ENCODE measurements at regions not wholly inside any gene's neighbourhood (a gene's known extent, or its start where the extent isn't known, plus 50 kb on each side); places are given as distances from the start of the nearest gene placed in this dataset.

DNA sequence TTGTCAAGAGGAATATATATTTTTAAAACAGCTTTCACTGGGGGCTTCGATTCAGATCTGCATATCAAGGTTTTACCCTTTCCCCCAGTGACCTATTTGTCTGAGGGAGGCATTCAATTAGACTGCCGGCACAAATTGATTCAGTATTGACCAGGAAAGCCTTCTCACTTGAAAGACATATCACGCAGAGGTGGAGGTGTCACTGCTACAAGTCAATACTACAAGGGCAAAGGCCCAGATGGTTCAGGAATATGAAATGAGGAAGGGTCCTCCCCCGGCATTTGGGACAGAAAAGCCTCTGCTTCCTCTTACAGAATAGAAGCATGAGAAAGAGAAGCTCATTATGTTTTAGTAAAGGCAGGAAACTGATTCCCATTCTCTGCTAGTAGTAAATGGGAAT lies 383.6 kb downstream of the HNRNPD start:
- no peaks in the 10 kb centered on the region for H3K36me3 ChIP-seq (ENCODE audit: control insufficient read depth in 2 of 4, insufficient read depth in 4 of 4, low read length in 3 of 4)
- no peak overlapping the region for H3K18ac ChIP-seq (ENCODE audit: extremely low read depth, low read length)
- no peak overlapping the region for H3K4me2 ChIP-seq (ENCODE audit: insufficient read depth in 1 of 2, low read depth in 2 of 2, low read length in 2 of 2)
- CTCF ChIA-PET (ENCODE audit: partially characterized antibody), result no interaction called here
- H4K20me1 ChIP-seq (replicated peaks in 1 of 2; ENCODE audit: control insufficient read depth in 1 of 2, insufficient read depth in 2 of 2, low read length in 2 of 2), result no peaks in the 10 kb centered on the region
- no peak overlapping the region; the same call in 1 of the 2 replicates for H2AFZ ChIP-seq (ENCODE audit: low read length)
- H3K23ac ChIP-seq (ENCODE audit: insufficient read length), result no peak overlapping the region
- no peak overlapping the region for H4K8ac ChIP-seq (ENCODE audit: extremely low read depth, insufficient read depth, low read length)
- no peak overlapping the region for H4K5ac ChIP-seq (ENCODE audit: insufficient read length, low read depth, low read length)
- H2BK20ac ChIP-seq (ENCODE audit: low read length), result no peak overlapping the region
- TF ChIP-seq BCL11A (IDR thresholded peaks at IDR 0.05; ENCODE audit: low read depth in 2 of 2, low read length in 2 of 2), result no peak
- H3K4me1 ChIP-seq (replicated peaks in 1 of 4; ENCODE audit: control insufficient read depth in 3 of 4, insufficient read depth in 4 of 4, low read length in 3 of 4), result peaks cover 0 to 7% (median 4%) of the 10 kb centered on the region in 4 experiments; a peak in 2 of 7 replicates
- H3K27ac ChIP-seq (ENCODE audit: low read depth, low read length), result no peak overlapping the region
- POLR2A ChIA-PET (ENCODE audit: partially characterized antibody), result no interaction called here
- no peak overlapping the region for H3K4ac ChIP-seq (replicated peaks; ENCODE audit: insufficient read length, low read depth, low read length)
- H2AK5ac ChIP-seq (ENCODE audit: low read depth, low read length), result no peak overlapping the region
- H3K4me3 ChIP-seq (ENCODE audit: extremely low read depth in 1 of 4, insufficient read depth in 2 of 4, low read depth in 3 of 4, low read length in 4 of 4), result no peak overlapping the region
- no peak overlapping the region for H2BK120ac ChIP-seq (replicated peaks; ENCODE audit: low read depth, low read length)
- DNase-seq (ENCODE audit: low read depth in 1 of 2, low spot score in 2 of 2) (no peak), FAIRE-seq (no peak)
- no peak overlapping the region for H2BK5ac ChIP-seq (ENCODE audit: low read depth, low read length)
- H3K14ac ChIP-seq (ENCODE audit: insufficient read length), result no peak overlapping the region
- H3K79me2 ChIP-seq (ENCODE audit: control insufficient read depth in 1 of 2, insufficient read depth in 2 of 2, low read length in 2 of 2), result no peaks in the 10 kb centered on the region
- H3K56ac ChIP-seq (replicated peaks; ENCODE audit: insufficient read length, low read depth, low read length), result no peak overlapping the region
- no peaks in the 10 kb centered on the region for H3K79me1 ChIP-seq (ENCODE audit: low read depth, low read length)
- H4K91ac ChIP-seq (replicated peaks; ENCODE audit: insufficient read length, low read length), result no peak overlapping the region
- no peaks in the 10 kb centered on the region for H3K27me3 ChIP-seq (replicated peaks in 1 of 4; ENCODE audit: control insufficient read depth in 3 of 4, extremely low read depth in 1 of 4, insufficient read depth in 3 of 4, low read length in 3 of 4)
- H3K9me3 ChIP-seq (ENCODE audit: insufficient read depth in 2 of 2, low read depth in 1 of 2, low read length in 1 of 2), result no peaks in the 10 kb centered on the region; a peak in 1 of 4 replicates
- 77% methylated on average over 4 of the region's 4 CpGs; no CpG with 5 or more reads in 1 of the 2 experiments for WGBS, 2 experiments (ENCODE audit: extremely low coverage in 1 of 2, insufficient coverage in 1 of 2, insufficient read length in 1 of 2, insufficient replicate concordance in 2 of 2, low coverage in 1 of 2, low lambda C conversion rate in 2 of 2, missing lambda C conversion rate in 1 of 2)
- no peak overlapping the region for H3K9ac ChIP-seq (replicated peaks in 1 of 4; ENCODE audit: extremely low read depth in 1 of 4, low read depth in 3 of 4, low read length in 3 of 4)
- no peaks in the 10 kb centered on the region for H3K23me2 ChIP-seq (ENCODE audit: low read depth, low read length)
- H2BK12ac ChIP-seq (ENCODE audit: low read depth, low read length), result no peak overlapping the region
- H2BK15ac ChIP-seq (ENCODE audit: low read length), result no peak overlapping the region

All from H1 (cell line).